Gastroesophageal sphincter (tissue), 4 donors: ENCODE measurements at regions not wholly inside any gene's neighbourhood (a gene's known extent, or its start where the extent isn't known, plus 50 kb on each side); places are given as distances from the start of the nearest gene placed in this dataset.
"Not testable (repeated sequence)": the region's sequence is repeated elsewhere in the genome, so short reads cannot be mapped to it uniquely, and the experiment has no call there.

ENCODE experiments used
- ATAC-seq: fragments of 150-250 bp; one replicate; pipeline ENCODE4 v1.9.1; 2016; ENCODE audit warnings: mild to moderate bottlenecking, moderate library complexity
- H3K27ac ChIP-seq, 4 donors: fragments of 200-600 bp; sonication (generic) in 3 of 4; 1 replicate in 3 of 4; 2 replicates in 1 of 4; pipeline ENCODE4 v1.5.1; 2016 to 2019
- H3K27me3 ChIP-seq: fragments of 200-600 bp; sonication (generic); one replicate; pipeline ENCODE4 v1.5.1; 2019
- H3K36me3 ChIP-seq, 2 donors: fragments of 200-600 bp; sonication (generic); one replicate each; pipeline ENCODE4 v1.5.1; 2019; ENCODE audit warnings: control low read depth in 1 of 2
- H3K4me1 ChIP-seq, 3 donors: fragments of 200-600 bp; sonication (generic); 1 replicate in 2 of 3; 2 replicates in 1 of 3; pipeline ENCODE4 v1.5.1; 2016 to 2019; ENCODE audit warnings: control low read depth in 2 of 3
- H3K4me3 ChIP-seq, 2 donors: fragments of 200-600 bp; sonication (generic); one replicate each; pipeline ENCODE4 v1.5.1; 2019; ENCODE audit warnings: mild to moderate bottlenecking in 1 of 2, moderate library complexity in 1 of 2
- H3K9me3 ChIP-seq, 3 donors: fragments of 200-600 bp; sonication (generic); one replicate each; pipeline ENCODE4 v1.5.1; 2017 to 2019; ENCODE audit warnings: control low read depth in 2 of 3
- EP300 ChIP-seq: sonication (generic); formaldehyde crosslinking; IDR thresholded peaks from one replicate; pipeline ENCODE4 v1.6.1; 2017; ENCODE audit warnings: antibody characterized with exemption, mild to moderate bottlenecking
- POLR2A ChIP-seq, 2 donors: fragments of 450-650 bp; IDR thresholded peaks; one replicate each; pipeline ENCODE4 v1.6.1; 2017; ENCODE audit warnings: antibody characterized with exemption in 2 of 2, mild to moderate bottlenecking in 2 of 2, moderate library complexity in 1 of 2
- POLR2AphosphoS5 ChIP-seq: sonication (generic); formaldehyde crosslinking; IDR thresholded peaks from one replicate; pipeline ENCODE4 v1.6.1; 2017; ENCODE audit warnings: antibody characterized with exemption
- WGBS, 2 donors: methylation state at CpG; one replicate each; pipeline ENCODE4 v1.1.5; 2018; ENCODE audit warnings: low coverage in 1 of 2; 5-methylcytosine and 5-hydroxymethylcytosine counted together
- TF ChIP-seq, protein P1 (sequence below), 4 experiments: fragments of 200-600 bp in 2 of 4; fragments of 450-650 bp in 2 of 4; sonication (generic) in 1 of 4; IDR thresholded peaks; one replicate each; pipeline ENCODE4 v1.5.1; 2017 to 2019; ENCODE audit warnings: antibody characterized with exemption in 4 of 4, mild to moderate bottlenecking in 2 of 4, moderate library complexity in 2 of 4

DNA sequence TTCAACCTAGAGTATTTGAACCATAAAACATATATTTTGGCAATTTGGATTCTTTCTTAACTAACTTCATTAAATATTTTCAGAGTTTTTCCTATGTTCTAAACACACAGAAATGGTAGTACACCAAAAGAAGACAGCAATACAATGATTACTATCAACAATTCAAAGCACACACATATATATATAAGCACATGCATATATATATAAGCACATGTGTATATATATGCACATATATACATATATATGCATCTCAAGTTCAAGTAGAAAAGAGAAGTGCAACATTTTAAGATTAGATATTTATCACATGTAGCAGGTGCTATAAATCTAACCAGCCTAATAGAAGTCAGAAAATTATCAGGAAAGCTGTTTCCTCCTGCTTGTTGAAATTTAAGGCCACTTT lies 320.9 kb upstream of the FSIP2 start:
- H3K4me1 ChIP-seq = no peaks in the 10 kb centered on the region
- ATAC-seq = no peak
- no peaks in the 10 kb centered on the region for H3K27me3 ChIP-seq
- H3K36me3 ChIP-seq = no peaks in the 10 kb centered on the region
- H3K4me3 ChIP-seq = no peak overlapping the region
- no peak overlapping the region for H3K27ac ChIP-seq
- no peaks in the 10 kb centered on the region for H3K9me3 ChIP-seq
- TF ChIP-seq POLR2AphosphoS5 (no peak), EP300 (no peak), POLR2A (IDR thresholded peaks at IDR 0.05) (no peak)
- TF ChIP-seq, protein P1, sequence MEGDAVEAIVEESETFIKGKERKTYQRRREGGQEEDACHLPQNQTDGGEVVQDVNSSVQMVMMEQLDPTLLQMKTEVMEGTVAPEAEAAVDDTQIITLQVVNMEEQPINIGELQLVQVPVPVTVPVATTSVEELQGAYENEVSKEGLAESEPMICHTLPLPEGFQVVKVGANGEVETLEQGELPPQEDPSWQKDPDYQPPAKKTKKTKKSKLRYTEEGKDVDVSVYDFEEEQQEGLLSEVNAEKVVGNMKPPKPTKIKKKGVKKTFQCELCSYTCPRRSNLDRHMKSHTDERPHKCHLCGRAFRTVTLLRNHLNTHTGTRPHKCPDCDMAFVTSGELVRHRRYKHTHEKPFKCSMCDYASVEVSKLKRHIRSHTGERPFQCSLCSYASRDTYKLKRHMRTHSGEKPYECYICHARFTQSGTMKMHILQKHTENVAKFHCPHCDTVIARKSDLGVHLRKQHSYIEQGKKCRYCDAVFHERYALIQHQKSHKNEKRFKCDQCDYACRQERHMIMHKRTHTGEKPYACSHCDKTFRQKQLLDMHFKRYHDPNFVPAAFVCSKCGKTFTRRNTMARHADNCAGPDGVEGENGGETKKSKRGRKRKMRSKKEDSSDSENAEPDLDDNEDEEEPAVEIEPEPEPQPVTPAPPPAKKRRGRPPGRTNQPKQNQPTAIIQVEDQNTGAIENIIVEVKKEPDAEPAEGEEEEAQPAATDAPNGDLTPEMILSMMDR (IDR thresholded peaks at IDR 0.05) = no peak

DNA sequence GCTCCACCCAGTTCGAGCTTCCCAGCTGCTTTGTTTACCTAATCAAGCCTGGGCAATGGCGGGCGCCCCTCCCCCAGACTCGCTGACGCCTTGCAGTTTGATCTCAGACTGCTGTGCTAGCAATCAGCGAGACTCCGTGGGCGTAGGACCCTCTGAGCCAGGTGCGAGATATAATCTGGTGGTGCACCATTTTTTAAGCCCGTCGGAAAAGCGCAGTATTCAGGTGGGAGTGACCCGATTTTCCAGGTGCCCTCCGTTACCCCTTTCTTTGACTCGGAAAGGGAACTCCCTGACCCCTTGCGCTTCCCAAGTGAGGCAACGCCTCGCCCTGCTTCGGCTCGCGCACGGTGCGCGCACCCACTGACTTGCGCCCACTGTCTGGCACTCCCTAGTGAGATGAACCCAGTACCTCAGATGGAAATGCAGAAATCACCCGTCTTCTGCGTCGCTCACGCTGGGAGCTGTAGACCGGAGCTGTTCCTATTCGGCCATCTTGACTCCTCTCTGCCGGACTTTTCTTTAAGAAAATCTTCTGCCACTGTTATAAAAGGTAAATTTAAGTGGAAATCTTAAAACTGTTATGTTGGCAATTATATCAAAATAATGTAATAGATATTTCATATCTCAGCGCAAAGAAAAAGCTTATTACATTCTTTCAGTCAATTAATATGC lies 313.5 kb upstream of the FSIP2 start:
- not testable (repeated sequence) for H3K27me3 ChIP-seq, ATAC-seq, H3K4me1 ChIP-seq, H3K4me3 ChIP-seq, H3K36me3 ChIP-seq, H3K9me3 ChIP-seq, H3K27ac ChIP-seq
- WGBS, 2 donors = 49 to 68% methylated on average over 3 to 18 of the region's 33 CpGs

DNA sequence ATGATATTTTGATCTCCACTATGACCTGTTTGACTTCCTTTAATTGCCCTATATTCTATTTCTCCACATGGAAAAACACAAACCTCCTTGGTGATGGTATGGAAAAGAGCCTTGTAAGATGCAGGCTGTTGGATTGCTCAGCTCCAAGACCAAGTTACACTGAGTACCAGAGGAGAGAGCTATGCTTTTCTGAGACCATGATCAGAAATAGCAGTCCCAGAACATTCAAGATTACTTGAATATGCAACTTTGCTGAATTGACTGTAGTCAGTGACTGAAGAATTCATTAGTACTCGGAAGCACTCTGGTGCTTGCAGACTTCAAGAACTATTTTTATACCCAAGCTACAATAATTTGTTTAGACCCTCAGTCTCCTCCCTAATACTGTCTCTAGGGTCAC lies 310.6 kb upstream of the FSIP2 start:
- Histone ChIP-seq H3K4me1 (no peaks in the 10 kb centered on the region), H3K27me3 (no peaks in the 10 kb centered on the region), H3K27ac (no peak overlapping the region), H3K9me3 (no peaks in the 10 kb centered on the region), H3K36me3 (no peaks in the 10 kb centered on the region), H3K4me3 (no peak overlapping the region)
- TF ChIP-seq POLR2AphosphoS5 (no peak), EP300 (no peak), POLR2A (IDR thresholded peaks at IDR 0.05) (no peak)
- TF ChIP-seq, protein P1 (IDR thresholded peaks at IDR 0.05) = no peak
- no peak for ATAC-seq
- WGBS, 2 donors = 0 to 33% methylated on average over 1 of the region's 1 CpG

DNA sequence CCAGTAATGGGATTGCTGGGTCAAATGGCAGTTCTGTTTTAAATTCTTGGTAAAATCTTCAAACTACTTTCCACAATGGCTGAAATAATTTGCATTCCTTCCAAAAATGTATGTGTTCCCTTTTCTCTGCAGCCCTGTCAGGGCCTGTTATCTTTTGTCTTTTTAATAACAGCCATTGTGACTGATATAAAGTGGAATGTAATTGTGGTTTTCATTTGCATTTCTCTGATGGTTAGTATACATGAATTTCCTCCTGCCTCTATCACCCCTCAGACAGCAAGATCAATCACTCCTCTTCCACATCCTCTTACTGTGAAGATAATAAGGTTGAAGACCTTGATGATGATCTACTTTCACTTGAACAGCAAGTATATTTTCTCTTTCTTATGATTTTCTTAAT lies 304.8 kb upstream of the FSIP2 start:
- Histone ChIP-seq H3K27ac (no peak overlapping the region), H3K4me1 (no peaks in the 10 kb centered on the region), H3K27me3 (no peaks in the 10 kb centered on the region), H3K4me3 (no peak overlapping the region), H3K36me3 (no peaks in the 10 kb centered on the region), H3K9me3 (no peaks in the 10 kb centered on the region)
- no peak for ATAC-seq
- TF ChIP-seq POLR2A (IDR thresholded peaks at IDR 0.05) (no peak), EP300 (no peak), POLR2AphosphoS5 (no peak)
- TF ChIP-seq, protein P1 (IDR thresholded peaks at IDR 0.05) = no peak

GRCh38 chr2:185436787-185437372 lies 301.7 kb upstream of the FSIP2 start:
- Histone ChIP-seq H3K27ac (no peak overlapping the region), H3K27me3 (no peaks in the 10 kb centered on the region), H3K4me3 (no peak overlapping the region), H3K36me3 (no peaks in the 10 kb centered on the region), H3K9me3 (no peaks in the 10 kb centered on the region), H3K4me1 (no peaks in the 10 kb centered on the region)
- no peak for TF ChIP-seq EP300
- TF ChIP-seq, protein P1 (IDR thresholded peaks at IDR 0.05) = no peak
- no peak for TF ChIP-seq POLR2AphosphoS5
- no peak for TF ChIP-seq POLR2A (IDR thresholded peaks at IDR 0.05)
- ATAC-seq = no peak
